Suppressor macrophage treated with lipopolysaccharide for 4 hours (primary cell): ENCODE measurements at regions not wholly inside any gene's neighbourhood (a gene's known extent, or its start where the extent isn't known, plus 50 kb on each side); places are given as distances from the start of the nearest gene placed in this dataset.

Experiments
- DNase-seq: peaks from one replicate; pipeline ENCODE4 v3.0.0-alpha.2; 2020

- DNase-seq, result no peak
These were observed 125.4 kb downstream of the SLC38A6 start for GRCh38 chr14:61106271-61106958.

DNA sequence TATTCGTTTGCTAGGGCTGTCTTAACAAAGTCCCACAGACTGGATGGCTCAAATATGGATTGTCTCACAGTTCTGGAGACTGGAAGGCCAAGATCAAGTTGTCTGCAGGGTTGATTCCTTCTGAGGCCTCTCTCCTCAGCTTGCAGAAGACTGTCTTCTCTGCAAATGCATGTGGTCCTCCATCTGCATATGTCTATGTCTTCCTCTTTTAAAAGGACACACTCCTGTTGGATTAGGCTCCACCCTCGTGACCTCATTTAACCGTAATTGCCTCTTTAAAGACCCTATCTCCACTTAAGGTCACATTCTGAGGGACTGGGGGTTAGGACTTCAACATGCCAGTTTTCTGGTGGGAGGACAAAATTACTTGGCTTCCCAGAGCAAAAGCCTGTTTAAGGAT is 123.3 kb downstream of the SLC38A6 start:
- DNase-seq, result peak; percentile 43

- peak; percentile 92 for DNase-seq
These were observed 122.7 kb downstream of the SLC38A6 start for GRCh38 chr14:61103541-61104339.

DNA sequence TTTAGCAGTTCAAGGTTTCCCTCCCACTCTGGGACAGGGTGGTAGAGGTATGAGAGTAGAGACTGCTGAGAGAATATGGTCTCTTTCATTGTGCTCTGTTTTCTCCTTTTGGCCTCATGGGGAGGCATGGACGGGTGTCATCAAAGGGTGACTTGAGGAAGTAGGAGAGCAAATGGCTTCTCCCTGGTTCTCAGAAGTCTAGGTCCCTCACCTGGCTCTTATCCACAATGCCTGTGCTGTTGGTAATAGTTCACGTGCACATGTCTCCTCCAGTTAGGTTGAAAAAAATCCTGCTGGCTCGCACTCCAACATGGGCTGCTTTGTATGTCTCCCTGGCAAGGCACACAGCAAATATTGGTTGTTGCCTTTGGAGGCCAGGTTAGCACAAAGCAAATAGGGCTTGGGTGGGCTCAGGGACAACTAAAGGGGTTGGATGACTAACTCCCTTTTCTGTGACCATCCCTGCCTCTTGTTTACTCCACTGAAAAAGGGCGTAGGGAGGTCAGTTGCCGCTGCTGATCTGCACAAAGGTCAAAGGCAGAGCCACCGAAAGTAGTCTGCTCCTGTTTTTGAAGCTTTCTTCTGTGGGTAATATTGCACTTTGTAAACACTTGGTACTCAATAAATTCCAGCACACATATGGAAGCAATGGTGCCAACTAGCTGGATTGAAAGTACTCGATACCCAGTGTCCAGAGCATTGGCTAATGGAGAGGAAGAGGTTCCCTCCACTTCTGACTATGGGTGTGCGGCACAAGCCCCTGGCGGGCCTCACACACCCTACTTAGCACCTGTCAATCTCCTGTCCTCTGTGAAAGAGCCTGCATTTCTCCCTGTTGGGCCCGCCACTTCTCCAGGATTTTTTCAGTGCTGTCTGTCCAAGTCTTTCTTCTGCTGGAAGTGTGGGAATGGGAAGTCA is 121.8 kb downstream of the SLC38A6 start:
- no peak for DNase-seq
